Bronchial epithelial cell (primary cell): ENCODE measurements at regions not wholly inside any gene's neighbourhood (a gene's known extent, or its start where the extent isn't known, plus 50 kb on each side); places are given as distances from the start of the nearest gene placed in this dataset.
A peak's percentile ranks its signal among the peaks of the same experiment; 100 is the strongest.

ENCODE experiments used
- DNase-seq: peaks from one replicate; pipeline ENCODE4 v3.0.0-alpha.2; 2010; ENCODE audit warnings: low read depth
- FAIRE-seq: peaks from 2 replicates; lab custom pipeline; 2011; peaks lifted over from hg19 to GRCh38; lab: Jason Lieb, UNC
- H3K27me3 ChIP-seq: 2 replicates; pipeline ENCODE4 v1.5.1; 2011; ENCODE audit warnings: low read length; ENCODE audit not compliant: control insufficient read depth, insufficient read depth
- H3K36me3 ChIP-seq: 2 replicates; pipeline ENCODE4 v1.5.1; 2011; ENCODE audit warnings: low read length; ENCODE audit not compliant: control insufficient read depth, insufficient read depth
- H3K4me3 ChIP-seq: 2 replicates; pipeline ENCODE4 v1.5.1; 2011; ENCODE audit warnings: mild to moderate bottlenecking, low read depth, low read length, control low read depth
- TF ChIP-seq, protein P1 (sequence below): IDR thresholded peaks from 2 replicates; pipeline ENCODE4 v1.5.1; 2011; ENCODE audit warnings: mild to moderate bottlenecking, moderate library complexity, low read length, control low read depth, inconsistent platforms; ENCODE audit not compliant: insufficient read depth, severe bottlenecking

DNA sequence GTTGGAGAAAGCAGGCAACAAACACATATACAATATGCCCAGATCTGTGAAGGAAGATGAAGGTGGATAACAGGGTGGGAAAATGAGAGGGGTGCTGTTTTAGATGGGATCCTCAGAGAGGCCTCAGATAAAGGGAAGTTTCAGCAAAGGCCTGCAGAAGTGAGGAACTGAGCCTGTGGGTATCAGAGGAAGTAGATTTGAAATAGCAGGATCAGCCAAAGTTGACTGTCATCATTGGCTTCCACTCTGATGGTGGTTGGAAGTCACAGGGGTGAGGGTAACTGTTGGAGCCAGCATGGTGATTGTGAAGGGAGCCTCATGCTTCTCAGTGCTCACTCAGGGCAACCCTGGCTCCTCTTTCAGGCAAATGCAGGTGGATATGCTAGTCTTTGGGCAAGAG, 607.2 kb upstream of the CLINT1 start:
- Histone ChIP-seq H3K36me3 (no peaks in the 10 kb centered on the region), H3K27me3 (no peaks in the 10 kb centered on the region), H3K4me3 (no peak overlapping the region)
- DNase-seq (no peak), FAIRE-seq (no peak)
- TF ChIP-seq, protein P1, sequence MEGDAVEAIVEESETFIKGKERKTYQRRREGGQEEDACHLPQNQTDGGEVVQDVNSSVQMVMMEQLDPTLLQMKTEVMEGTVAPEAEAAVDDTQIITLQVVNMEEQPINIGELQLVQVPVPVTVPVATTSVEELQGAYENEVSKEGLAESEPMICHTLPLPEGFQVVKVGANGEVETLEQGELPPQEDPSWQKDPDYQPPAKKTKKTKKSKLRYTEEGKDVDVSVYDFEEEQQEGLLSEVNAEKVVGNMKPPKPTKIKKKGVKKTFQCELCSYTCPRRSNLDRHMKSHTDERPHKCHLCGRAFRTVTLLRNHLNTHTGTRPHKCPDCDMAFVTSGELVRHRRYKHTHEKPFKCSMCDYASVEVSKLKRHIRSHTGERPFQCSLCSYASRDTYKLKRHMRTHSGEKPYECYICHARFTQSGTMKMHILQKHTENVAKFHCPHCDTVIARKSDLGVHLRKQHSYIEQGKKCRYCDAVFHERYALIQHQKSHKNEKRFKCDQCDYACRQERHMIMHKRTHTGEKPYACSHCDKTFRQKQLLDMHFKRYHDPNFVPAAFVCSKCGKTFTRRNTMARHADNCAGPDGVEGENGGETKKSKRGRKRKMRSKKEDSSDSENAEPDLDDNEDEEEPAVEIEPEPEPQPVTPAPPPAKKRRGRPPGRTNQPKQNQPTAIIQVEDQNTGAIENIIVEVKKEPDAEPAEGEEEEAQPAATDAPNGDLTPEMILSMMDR = no peak

DNA sequence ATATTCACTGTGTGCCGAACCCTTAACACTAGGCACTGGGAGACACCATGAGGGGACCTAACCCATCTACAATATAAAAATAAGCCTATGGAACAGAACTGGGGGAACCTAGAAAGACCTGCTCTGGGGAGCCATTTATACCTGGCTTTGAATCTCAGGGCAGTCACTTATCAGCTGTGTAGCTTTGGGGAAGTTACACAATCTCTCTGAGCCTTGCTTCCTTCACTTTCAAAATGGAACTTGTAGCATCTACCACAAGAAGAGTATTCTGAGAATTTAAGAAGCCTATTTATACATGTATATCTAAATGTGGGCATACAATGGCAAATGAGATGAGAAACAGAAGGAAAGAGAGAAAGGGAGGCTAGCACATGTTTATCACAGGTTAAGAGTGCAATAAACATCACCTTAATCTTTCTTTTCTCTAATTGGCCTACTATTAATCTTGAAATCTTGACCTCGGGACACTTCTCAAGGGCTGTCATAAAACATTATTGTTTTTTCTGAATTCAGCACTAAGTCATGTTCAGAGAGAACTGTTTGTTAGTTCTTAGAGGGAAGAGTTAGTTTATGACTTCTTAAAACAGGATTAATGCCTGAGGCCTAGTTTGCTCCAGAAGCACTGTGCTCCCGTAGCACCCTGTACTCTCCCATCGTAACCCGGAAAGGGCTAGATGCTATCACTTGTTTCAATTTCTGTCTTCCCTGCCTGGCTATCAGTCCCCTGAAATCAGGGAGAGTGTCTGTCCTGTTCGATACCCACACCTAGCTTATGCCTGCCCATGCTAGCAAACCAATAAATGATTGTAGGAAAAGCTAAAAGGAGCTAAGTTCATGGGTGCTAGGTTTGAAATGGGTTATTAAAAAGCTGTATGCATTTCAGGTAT, 606.4 kb upstream of the CLINT1 start:
- TF ChIP-seq, protein P1 = no peak
- FAIRE-seq = no peak
- Histone ChIP-seq H3K4me3 (no peak overlapping the region), H3K36me3 (no peaks in the 10 kb centered on the region), H3K27me3 (no peaks in the 10 kb centered on the region)
- DNase-seq = no peak

DNA sequence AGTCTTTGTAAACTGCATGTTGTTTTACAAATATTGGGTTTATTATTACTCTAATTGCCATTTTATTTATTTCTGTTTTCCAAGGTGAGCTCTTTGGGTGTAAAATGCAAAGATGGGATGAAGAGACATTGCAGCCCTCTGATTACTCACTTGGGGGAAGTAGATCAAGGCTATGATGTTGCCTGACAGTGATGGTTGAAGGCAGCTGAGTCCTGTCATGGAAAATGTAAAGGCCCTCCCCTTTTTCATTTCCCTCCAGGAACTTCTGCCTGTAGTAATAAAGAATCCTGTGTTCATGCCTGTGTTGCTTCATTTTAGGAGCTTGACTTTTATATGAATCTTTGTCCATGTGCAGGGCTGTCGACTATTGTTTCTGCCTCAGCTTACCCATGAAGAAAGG, 605.4 kb upstream of the CLINT1 start:
- DNase-seq = no peak
- H3K4me3 ChIP-seq = no peak overlapping the region
- no peaks in the 10 kb centered on the region for H3K36me3 ChIP-seq
- FAIRE-seq = no peak
- TF ChIP-seq, protein P1 = no peak
- no peaks in the 10 kb centered on the region for H3K27me3 ChIP-seq

DNA sequence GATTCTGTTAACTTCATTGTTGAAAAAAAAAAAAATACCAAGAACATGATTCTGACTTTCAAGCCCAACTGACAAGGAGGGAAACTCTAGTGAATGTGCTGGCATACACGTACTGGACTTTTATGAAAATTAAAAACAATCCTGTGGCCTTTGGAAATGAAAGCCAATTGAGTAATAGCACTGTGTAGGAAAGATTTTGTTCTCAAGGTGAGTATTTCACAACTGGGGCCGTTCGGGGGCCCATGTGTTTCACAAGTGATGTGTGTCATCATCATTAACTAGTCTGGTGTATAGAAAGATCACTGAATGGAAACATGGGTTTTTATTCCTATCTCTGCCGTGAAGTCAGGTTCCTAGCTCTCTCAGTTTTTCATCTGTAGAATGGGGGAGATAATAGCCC, 605.0 kb upstream of the CLINT1 start:
- DNase-seq (peak; percentile 51), FAIRE-seq (no peak)
- Histone ChIP-seq H3K27me3 (no peaks in the 10 kb centered on the region), H3K36me3 (no peaks in the 10 kb centered on the region), H3K4me3 (no peak overlapping the region)
- TF ChIP-seq, protein P1 = no peak

DNA sequence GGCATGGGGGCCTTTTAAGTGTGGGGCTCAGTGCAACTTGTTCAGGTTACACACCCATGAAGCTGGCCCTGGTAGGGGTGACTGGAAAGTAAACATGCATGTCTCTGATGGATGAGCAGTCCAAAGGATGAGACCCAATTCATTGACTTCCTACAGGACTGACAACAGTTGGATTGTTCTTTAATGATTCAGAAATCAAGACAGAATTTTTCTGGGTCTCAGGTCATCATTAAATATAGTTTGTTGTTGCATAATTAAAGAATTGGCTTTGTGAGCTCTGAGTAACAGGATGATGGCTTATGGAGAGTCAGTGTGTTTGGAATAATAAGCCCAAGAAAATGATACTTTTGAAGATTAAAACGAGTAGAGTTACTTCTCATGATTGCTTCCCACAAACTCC, 604.2 kb upstream of the CLINT1 start:
- TF ChIP-seq, protein P1 = no peak
- H3K36me3 ChIP-seq = no peaks in the 10 kb centered on the region
- H3K4me3 ChIP-seq = no peak overlapping the region
- peak; percentile 48 for DNase-seq
- FAIRE-seq = no peak
- H3K27me3 ChIP-seq = no peaks in the 10 kb centered on the region
